HG03342 (cell line): ENCODE measurements at regions not wholly inside any gene's neighbourhood (a gene's known extent, or its start where the extent isn't known, plus 50 kb on each side); places are given as distances from the start of the nearest gene placed in this dataset.

Experiments used
- ATAC-seq: cut with Tn5 transposase; IDR thresholded peaks from one replicate; pipeline ENCODE4 v1.9.1; 2021; ENCODE audit warnings: mild to moderate bottlenecking, moderate library complexity; ENCODE audit not compliant: unreplicated experiment

DNA sequence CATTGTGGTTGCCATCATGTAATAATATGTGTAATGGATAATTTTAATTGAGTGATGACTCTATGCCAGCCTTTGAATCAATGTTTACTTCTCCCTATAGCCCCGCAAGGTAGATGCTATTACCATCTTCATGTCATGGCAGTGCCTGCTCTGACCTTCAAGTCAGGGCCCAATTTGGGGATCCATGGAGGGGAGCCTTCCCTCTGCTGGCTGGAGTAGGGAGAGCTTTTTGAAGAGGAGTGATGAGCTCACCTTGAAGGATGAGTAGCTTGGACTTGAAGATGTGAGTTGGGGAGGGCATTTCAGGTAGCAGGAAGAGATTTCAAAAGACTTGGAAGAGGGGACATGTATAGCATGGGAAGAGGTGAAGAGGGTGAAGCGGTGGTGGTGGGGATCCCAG lies 189.2 kb downstream of the FOXD2 start:
- ATAC-seq: no peak

DNA sequence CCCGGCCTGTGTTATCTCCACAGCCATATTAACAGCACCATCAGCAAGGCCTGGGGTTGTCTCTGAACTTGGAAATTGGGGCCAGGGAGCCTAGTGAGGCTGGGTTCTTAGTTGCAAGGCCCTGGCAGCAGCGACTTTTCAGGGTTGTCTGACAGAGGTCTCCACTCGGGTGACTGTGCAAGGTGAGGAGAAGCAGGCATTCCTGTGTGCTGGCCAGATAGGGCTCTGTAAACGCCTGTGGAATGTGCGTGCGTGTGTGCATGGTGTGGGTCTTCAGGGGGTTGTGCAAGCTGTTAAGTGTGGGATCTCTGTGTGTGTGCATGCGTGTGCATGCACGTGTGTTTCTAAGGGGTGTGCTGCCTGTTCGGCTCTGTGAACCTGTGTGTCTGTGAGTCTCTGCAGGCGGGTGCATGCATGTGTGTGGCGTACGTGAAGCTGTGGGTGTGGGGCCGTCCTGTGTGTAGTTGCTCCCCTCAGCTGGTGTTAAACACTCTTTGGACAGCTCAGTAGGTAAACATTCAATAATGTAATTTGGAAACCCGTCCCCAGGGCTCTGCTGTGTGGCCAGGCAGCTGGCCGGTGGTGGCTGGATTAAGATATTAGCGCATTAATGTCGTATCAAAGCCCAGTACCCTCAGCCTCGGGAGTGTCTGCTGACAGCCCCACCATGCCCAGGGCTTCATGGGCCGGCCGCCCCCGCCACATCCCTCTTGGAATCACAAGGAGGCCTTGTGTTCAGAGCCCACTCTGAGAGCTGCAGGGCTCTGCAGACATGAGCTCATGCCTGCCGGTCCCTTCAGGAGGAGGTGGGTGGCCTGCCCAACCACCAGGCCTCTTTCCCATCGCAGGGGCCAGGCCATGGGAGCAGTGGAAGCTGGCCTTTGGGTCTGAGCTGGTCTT lies 189.9 kb downstream of the FOXD2 start:
- no peak for ATAC-seq

DNA sequence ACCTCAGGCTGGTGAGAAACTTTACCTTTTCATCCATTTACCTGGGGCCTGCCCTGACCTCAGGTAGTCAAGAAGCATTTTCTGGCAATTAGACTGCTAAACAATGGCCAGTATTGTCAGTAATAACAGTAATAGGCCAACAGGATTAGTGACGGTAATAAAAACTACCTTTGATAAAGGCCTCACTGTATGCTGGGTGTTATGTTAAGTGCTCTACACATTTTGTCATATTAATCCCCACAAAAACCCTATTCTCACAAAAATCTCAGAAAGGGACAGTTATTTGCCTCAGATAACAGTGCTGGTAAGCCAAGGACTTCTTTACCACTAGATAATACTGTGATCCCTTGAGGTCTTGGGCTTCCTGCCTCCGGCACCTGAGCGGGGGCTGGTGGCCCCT lies 191.4 kb downstream of the FOXD2 start:
- ATAC-seq: no peak

DNA sequence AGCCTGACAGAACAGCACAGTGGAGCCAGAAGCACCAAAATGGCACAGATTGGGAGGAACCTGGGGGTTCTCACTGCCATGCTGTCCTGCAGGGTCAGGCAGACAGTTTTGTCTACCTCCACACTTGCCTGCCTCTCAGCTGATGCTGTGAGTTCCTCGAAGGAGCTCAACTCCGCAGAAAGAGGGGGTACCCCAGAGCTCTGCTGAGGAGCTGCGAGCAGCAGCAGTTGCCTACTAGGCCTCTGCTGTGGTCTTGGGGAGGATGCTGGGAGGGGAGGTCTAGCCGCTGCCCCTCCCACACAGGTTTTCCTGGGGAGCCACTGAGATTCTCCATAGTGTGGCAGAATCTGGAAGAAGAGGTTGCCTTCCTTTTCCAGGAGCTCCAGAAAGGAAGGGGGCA lies 192.5 kb downstream of the FOXD2 start:
- ATAC-seq: no peak

DNA sequence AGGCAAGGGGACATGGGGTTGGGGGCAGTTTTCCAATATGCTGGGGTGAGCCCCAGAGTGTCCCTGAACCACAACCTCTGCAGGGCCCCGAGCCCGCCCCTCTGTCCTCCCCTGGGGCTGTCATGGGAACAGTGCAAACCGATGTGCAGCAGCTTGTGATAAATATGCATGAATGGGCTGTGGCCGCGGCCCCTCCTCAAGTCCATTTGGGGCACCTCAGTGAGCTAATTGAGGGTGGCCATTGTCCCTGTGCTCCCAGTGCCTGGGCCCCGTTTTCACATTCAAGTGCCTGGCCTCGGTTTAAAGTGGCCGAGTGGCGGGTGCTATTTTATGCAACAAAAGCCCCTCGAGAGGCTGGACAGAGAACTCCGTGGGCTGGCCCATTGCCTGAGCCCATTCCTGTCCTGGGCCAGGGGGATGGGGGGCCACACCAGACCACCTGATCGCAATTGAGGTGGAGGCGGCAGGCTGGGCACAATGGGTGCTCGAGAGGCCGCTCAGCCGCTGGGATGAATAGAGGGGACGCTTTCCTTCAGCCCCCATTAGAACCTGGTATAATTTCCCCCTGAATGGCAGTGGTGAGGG lies 193.7 kb downstream of the FOXD2 start:
- no peak for ATAC-seq

GRCh38 chr1:47635111-47635510 lies 197.3 kb downstream of the FOXD2 start:
- ATAC-seq: no peak

- no peak for ATAC-seq
These were observed 197.8 kb downstream of the FOXD2 start for GRCh38 chr1:47635597-47635996.

DNA sequence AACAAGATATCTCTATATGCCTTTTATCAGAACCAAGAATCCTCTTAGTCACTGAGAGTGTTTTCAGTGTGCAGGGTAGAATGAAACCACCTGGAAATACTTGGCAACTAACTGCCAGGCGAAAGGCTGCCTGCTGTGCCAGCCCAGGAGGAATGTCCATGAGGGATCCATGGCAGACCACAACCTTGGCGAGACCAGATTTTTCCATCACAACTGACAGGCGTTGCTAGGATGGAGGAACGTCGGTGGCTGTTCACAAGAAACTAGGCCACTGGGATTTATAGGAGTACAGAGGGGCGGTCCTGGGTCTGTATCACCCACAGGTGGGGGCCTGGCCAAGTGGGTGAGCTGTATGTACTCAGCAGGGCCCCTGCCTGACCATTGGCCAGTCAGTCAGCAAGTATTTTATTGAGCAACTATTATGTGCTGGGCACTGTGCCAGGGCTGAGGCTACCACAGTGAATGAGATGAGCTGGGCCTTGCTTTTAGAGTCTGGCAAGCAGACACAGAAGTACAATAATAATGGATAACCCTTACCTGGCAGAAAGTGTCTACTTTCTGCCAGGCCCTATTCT lies 199.4 kb downstream of the FOXD2 start:
- ATAC-seq: no peak

- ATAC-seq: no peak
These were observed 200.4 kb downstream of the FOXD2 start for GRCh38 chr1:47638240-47638639.

DNA sequence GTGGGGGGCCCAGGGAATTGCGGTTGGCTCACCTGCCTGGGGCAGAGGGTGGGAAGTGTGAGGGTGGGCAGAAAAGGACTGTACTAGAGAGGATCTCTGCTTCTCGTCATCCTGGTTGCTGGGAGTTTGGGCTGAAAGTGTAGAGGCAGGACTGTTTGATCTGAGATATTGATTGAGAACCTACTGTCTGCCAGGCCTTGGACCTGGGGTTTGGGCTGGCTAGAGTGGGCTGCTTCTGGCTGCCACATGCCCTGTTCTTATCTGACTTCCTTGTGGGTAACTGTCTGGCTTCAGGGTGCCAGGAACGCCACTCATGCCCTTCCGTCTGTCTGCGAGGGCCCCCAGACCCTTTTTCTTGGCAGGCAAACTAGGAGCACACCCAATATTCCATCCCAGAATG lies 200.9 kb downstream of the FOXD2 start:
- no peak for ATAC-seq

DNA sequence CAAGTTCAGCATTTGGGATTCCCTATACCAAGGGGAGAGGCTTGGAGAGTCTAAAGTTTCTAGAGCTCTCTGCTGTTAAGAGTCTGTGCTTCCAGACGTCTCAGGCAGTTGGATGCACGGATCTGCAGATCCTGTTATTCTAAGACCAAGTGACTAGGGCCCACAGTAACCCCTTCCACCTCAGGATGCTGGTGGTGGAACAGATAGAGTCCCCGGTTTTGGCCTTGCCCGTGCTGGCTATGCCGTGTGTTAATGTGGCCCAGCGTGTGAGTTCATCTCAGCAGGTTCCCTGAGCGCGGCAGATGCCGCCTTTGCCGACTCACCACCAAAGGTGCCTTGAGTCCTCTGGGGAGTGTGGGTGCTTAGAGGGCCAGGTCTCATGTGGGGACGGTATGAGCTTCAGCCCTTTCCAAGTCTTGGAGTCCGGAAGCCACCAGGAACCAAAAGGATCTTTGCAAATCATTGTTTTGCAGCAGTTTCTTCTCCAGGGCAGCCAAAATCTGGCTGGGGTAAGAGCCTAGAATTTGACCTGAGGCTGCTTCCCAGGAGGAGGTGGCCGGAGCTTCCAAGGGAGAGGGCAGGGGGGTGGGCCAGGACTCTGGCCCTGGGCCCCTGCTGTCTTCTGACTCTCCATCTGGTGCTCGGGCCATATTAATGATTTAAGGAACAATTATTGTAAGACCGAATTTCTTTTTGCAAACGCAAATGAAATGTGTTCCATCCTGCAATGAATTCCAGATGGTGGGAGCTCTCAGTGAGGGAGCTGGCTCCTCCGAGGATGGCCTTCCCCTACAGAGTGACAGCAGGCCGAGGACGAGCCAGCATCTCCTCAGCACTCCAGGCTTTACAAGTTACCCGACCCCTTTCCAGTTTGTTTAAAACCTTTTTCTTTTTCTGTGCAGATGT lies 205.7 kb downstream of the FOXD2 start:
- no peak for ATAC-seq

- ATAC-seq: no peak
These were observed 206.3 kb downstream of the FOXD2 start for GRCh38 chr1:47644212-47644573.

DNA sequence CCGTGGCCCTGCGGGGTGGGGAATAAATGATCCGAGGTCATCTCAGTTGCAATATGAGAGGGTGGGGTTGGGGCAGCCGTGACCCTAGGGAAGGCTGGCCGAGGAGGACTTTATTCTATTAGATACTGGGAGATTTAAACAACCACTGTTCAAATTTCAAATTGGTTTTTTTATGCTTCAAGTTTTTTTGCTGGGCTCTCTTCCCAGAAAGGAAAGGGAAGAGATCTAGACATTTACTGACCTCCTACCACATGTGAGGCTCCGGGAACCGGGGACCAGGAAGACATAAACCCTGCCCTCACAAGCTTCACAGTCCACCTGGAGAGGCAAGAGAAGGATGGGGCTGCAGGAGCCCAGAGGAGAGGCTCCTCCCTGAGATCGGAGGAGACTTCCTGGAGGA lies 207.3 kb downstream of the FOXD2 start:
- ATAC-seq: no peak

- no peak for ATAC-seq
These were observed 208.8 kb downstream of the FOXD2 start for GRCh38 chr1:47646676-47647075.

GRCh38 chr1:47647327-47647845 lies 209.5 kb downstream of the FOXD2 start:
- ATAC-seq: no peak

DNA sequence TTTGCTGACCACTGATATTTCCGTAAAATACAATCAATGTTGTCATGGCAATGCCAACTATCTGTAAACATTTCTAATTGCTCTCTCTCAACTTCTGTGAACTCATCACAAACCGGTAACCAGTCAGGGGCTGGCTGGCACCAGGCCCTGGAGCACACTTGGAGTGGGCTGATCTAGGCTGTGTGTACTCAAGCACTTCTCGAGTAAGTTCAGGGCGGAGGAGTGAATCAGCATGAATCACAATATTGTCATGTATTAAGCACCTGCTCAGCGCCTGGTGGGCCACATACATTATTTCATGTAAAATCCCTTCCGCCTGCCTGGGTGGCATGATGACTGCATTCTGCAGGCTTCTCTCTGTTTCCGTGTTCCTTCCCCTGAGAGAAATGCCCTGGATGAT lies 212.4 kb downstream of the FOXD2 start:
- ATAC-seq: no peak

DNA sequence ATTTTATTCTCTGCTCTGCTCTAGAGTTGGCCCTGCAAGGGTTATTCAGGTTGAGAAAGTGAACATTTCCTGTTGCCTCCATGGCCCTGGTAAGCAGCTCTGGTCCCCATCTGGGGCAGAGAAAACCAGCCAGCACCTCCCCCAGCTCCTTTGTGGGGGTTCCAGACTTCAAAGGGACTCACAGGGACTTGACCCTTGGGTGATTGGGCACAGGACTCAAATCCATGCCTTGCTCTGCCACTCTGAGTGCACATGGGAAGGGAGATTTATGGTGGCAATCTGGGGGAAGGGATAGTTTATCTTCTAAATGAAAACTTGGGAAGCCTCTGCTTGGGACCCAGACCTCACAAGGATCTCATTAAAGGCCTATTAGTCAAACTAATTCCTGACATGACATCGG lies 212.8 kb downstream of the FOXD2 start:
- no peak for ATAC-seq

DNA sequence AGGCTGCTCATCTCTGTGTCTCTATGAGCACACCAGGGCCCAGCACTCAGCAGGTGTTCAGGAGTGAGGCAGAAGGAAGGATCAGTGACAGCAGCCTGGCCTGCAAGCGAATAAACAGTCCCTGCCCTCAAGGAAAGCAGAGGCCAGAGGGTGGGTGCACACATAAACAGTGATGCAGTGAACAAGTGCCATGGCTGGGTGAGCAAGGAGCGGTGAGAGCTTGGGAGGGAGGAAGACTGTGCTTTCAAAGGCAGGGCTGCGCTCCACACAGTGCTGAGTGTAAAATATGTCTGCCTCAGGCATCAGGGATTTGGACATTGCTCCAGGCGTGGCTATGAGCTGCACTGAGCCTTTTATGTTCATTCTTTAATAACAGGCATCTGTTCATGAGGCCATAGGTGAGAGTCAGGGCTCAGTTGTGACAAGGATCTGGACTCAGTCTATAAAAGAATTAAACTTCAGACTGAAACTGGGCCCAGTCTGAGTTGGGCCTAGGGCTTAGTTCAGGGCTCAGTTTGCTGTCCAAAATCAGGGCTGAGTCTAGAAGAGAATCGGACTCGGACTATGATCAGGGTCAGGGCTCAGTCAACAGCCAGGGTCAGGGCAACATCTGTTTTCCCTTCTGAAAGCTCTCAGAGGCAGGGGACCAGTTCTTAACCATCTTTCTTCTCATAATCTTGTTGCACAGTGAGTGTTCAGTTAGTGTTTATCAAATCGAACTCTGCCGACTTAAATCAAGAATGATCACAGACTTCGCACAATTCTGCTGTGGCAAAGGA lies 213.7 kb downstream of the FOXD2 start:
- ATAC-seq: no peak

DNA sequence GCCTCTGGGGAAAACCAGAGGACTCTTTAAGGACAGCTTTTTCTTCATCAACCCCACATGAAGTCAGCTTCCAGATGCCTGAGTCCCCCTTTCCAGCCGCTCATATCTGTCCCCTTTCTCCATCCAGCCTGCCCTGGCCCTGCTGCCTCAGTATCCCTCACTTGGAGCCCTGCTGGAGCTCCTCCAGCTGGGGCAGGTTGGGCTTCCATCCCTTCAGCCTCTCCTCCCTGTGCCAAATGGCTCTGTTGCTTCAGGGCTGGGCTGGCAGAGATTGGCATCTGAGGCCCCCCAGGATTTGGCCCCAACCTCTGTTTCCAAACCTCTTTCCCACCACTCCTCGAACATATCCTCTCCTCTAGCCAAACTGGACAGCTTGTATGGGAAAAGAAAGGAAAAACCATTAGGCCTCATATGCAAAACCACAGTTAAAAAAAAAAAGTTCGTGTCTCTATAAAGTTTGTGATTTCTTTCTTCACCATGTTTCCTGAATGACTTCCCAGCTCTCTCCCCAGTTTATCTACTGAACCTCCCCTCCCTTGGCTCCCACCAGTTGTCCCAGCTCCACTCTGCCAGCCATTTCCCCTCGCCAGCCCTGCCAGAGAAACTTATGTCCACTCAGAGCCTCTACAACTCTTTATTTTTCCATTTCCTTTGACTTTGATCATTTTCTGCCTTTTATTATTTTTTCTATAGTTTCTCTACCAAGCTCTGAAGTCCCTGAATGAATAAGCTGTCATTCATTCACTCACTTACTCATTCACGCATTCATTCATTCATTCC lies 217.9 kb downstream of the FOXD2 start:
- no peak for ATAC-seq
